ENCODE measurements at regions not wholly inside any gene's neighbourhood (a gene's known extent, or its start where the extent isn't known, plus 50 kb on each side); places are given as distances from the start of the nearest gene placed in this dataset.

GRCh38 chr6:8268156-8268555, 165.8 kb upstream of the EEF1E1 start:
- 63% methylated on average over 1 of the region's 1 CpG for WGBS
- H3K4me1 ChIP-seq (ENCODE audit: insufficient read depth), result no peaks in the 10 kb centered on the region
- no peaks in the 10 kb centered on the region for H3K36me3 ChIP-seq (ENCODE audit: insufficient read depth)
- H3K27ac ChIP-seq (ENCODE audit: low read depth), result no peak overlapping the region
- H3K4me3 ChIP-seq (ENCODE audit: low read depth, low read length), result no peak overlapping the region
- DNase-seq (ENCODE audit: extremely low spot score), result no peak

GRCh38 chr6:8260610-8261009, 158.3 kb upstream of the EEF1E1 start:
- no peak overlapping the region for H3K4me3 ChIP-seq (ENCODE audit: low read depth, low read length)
- no peaks in the 10 kb centered on the region for H3K36me3 ChIP-seq (ENCODE audit: insufficient read depth)
- WGBS, result 51% methylated on average over 3 of the region's 3 CpGs
- no peak overlapping the region for H3K27ac ChIP-seq (ENCODE audit: low read depth)
- no peak for DNase-seq (ENCODE audit: extremely low spot score)
- no peaks in the 10 kb centered on the region for H3K4me1 ChIP-seq (ENCODE audit: insufficient read depth)

GRCh38 chr6:8246403-8246802, 144.1 kb upstream of the EEF1E1 start:
- DNase-seq (ENCODE audit: extremely low spot score), result no peak
- no peak overlapping the region for H3K4me3 ChIP-seq (ENCODE audit: low read depth, low read length)
- no peak overlapping the region for H3K27ac ChIP-seq (ENCODE audit: low read depth)
- H3K36me3 ChIP-seq (ENCODE audit: insufficient read depth), result no peaks in the 10 kb centered on the region
- H3K4me1 ChIP-seq (ENCODE audit: insufficient read depth), result no peaks in the 10 kb centered on the region
- 56% methylated on average over 2 of the region's 2 CpGs for WGBS

- Histone ChIP-seq H3K36me3 (ENCODE audit: insufficient read depth) (no peaks in the 10 kb centered on the region), H3K4me3 (ENCODE audit: low read depth, low read length) (no peak overlapping the region), H3K27ac (ENCODE audit: low read depth) (no peak overlapping the region), H3K4me1 (ENCODE audit: insufficient read depth) (no peaks in the 10 kb centered on the region)
- DNase-seq (ENCODE audit: extremely low spot score), result no peak
- 28% methylated on average over 6 of the region's 6 CpGs for WGBS
Observed at GRCh38 chr6:8245726-8246125, 143.4 kb upstream of the EEF1E1 start.

GRCh38 chr6:8243475-8243874, 141.1 kb upstream of the EEF1E1 start:
- DNase-seq (ENCODE audit: extremely low spot score), result no peak
- Histone ChIP-seq H3K27ac (ENCODE audit: low read depth) (no peak overlapping the region), H3K36me3 (ENCODE audit: insufficient read depth) (no peaks in the 10 kb centered on the region), H3K4me3 (ENCODE audit: low read depth, low read length) (no peak overlapping the region), H3K4me1 (ENCODE audit: insufficient read depth) (no peaks in the 10 kb centered on the region)
- WGBS, result 21% methylated on average over 3 of the region's 3 CpGs

- Histone ChIP-seq H3K4me3 (ENCODE audit: low read depth, low read length) (no peak overlapping the region), H3K27ac (ENCODE audit: low read depth) (no peak overlapping the region), H3K36me3 (ENCODE audit: insufficient read depth) (no peaks in the 10 kb centered on the region), H3K4me1 (ENCODE audit: insufficient read depth) (no peaks in the 10 kb centered on the region)
- DNase-seq (ENCODE audit: extremely low spot score), result no peak
- WGBS, result 72% methylated on average over 3 of the region's 3 CpGs
Observed at GRCh38 chr6:8242885-8243284, 140.5 kb upstream of the EEF1E1 start.

GRCh38 chr6:8240301-8240700, 138.0 kb upstream of the EEF1E1 start:
- no peak overlapping the region for H3K4me3 ChIP-seq (ENCODE audit: low read depth, low read length)
- no peak overlapping the region for H3K27ac ChIP-seq (ENCODE audit: low read depth)
- H3K4me1 ChIP-seq (ENCODE audit: insufficient read depth), result no peaks in the 10 kb centered on the region
- 43% methylated on average over 7 of the region's 7 CpGs for WGBS
- H3K36me3 ChIP-seq (ENCODE audit: insufficient read depth), result no peaks in the 10 kb centered on the region
- no peak for DNase-seq (ENCODE audit: extremely low spot score)

- DNase-seq (ENCODE audit: extremely low spot score), result no peak
- 43% methylated on average over 10 of the region's 10 CpGs for WGBS
- H3K4me1 ChIP-seq (ENCODE audit: insufficient read depth), result no peaks in the 10 kb centered on the region
- no peaks in the 10 kb centered on the region for H3K36me3 ChIP-seq (ENCODE audit: insufficient read depth)
- H3K4me3 ChIP-seq (ENCODE audit: low read depth, low read length), result no peak overlapping the region
- no peak overlapping the region for H3K27ac ChIP-seq (ENCODE audit: low read depth)
Observed at GRCh38 chr6:8238773-8239683, 136.7 kb upstream of the EEF1E1 start.

- 56% methylated on average over 3 of the region's 3 CpGs for WGBS
- H3K36me3 ChIP-seq (ENCODE audit: insufficient read depth), result no peaks in the 10 kb centered on the region
- no peak for DNase-seq (ENCODE audit: extremely low spot score)
Observed at GRCh38 chr6:8237668-8238067, 135.3 kb upstream of the EEF1E1 start.

GRCh38 chr6:8236956-8237355, 134.6 kb upstream of the EEF1E1 start:
- Histone ChIP-seq H3K36me3 (ENCODE audit: insufficient read depth) (no peaks in the 10 kb centered on the region), H3K27ac (ENCODE audit: low read depth) (no peak overlapping the region), H3K4me3 (ENCODE audit: low read depth, low read length) (no peak overlapping the region), H3K4me1 (ENCODE audit: insufficient read depth) (no peaks in the 10 kb centered on the region)
- whole genome bisulfite sequencing, result 91% methylated on average over 4 of the region's 4 CpGs
- no peak for DNase-seq (ENCODE audit: extremely low spot score)

More at GRCh38 chr6:8237668-8238067, 135.3 kb upstream of the EEF1E1 start:
- Histone ChIP-seq H3K4me1 (ENCODE audit: insufficient read depth) (no peaks in the 10 kb centered on the region), H3K4me3 (ENCODE audit: low read depth, low read length) (no peak overlapping the region), H3K27ac (ENCODE audit: low read depth) (no peak overlapping the region)

GRCh38 chr6:8234321-8234720, 132.0 kb upstream of the EEF1E1 start:
- Histone ChIP-seq H3K36me3 (ENCODE audit: insufficient read depth) (no peaks in the 10 kb centered on the region), H3K4me3 (ENCODE audit: low read depth, low read length) (no peak overlapping the region), H3K27ac (ENCODE audit: low read depth) (no peak overlapping the region), H3K4me1 (ENCODE audit: insufficient read depth) (no peaks in the 10 kb centered on the region)
- 42% methylated on average over 7 of the region's 7 CpGs for WGBS
- no peak for DNase-seq (ENCODE audit: extremely low spot score)

GRCh38 chr6:8231956-8232355, 129.6 kb upstream of the EEF1E1 start:
- H3K4me3 ChIP-seq (ENCODE audit: low read depth, low read length), result no peak overlapping the region
- H3K4me1 ChIP-seq (ENCODE audit: insufficient read depth), result no peaks in the 10 kb centered on the region
- WGBS, result 79% methylated on average over 5 of the region's 5 CpGs
- H3K36me3 ChIP-seq (ENCODE audit: insufficient read depth), result no peaks in the 10 kb centered on the region
- no peak for DNase-seq (ENCODE audit: extremely low spot score)
- H3K27ac ChIP-seq (ENCODE audit: low read depth), result no peak overlapping the region

- no peak for DNase-seq (ENCODE audit: extremely low spot score)
- 49% methylated on average over 8 of the region's 8 CpGs for WGBS
- H3K4me3 ChIP-seq (ENCODE audit: low read depth, low read length), result no peak overlapping the region
- H3K36me3 ChIP-seq (ENCODE audit: insufficient read depth), result no peaks in the 10 kb centered on the region
- no peaks in the 10 kb centered on the region for H3K4me1 ChIP-seq (ENCODE audit: insufficient read depth)
- no peak overlapping the region for H3K27ac ChIP-seq (ENCODE audit: low read depth)
Observed at GRCh38 chr6:8229915-8230756, 127.8 kb upstream of the EEF1E1 start.

GRCh38 chr6:8225113-8225512, 122.8 kb upstream of the EEF1E1 start:
- WGBS, result 83% methylated on average over 5 of the region's 5 CpGs
- no peak for DNase-seq (ENCODE audit: extremely low spot score)
- H3K4me1 ChIP-seq (ENCODE audit: insufficient read depth), result no peaks in the 10 kb centered on the region
- no peak overlapping the region for H3K27ac ChIP-seq (ENCODE audit: low read depth)
- H3K4me3 ChIP-seq (ENCODE audit: low read depth, low read length), result no peak overlapping the region
- H3K36me3 ChIP-seq (ENCODE audit: insufficient read depth), result no peaks in the 10 kb centered on the region
